Neural progenitor cell (in vitro differentiated cells): ENCODE measurements at regions not wholly inside any gene's neighbourhood (a gene's known extent, or its start where the extent isn't known, plus 50 kb on each side); places are given as distances from the start of the nearest gene placed in this dataset.

ENCODE experiments used
- CTCF ChIP-seq: fragments of 200-600 bp; sonication (generic); IDR thresholded peaks from 2 replicates; pipeline ENCODE4 v1.5.1; 2017; ENCODE audit warnings: antibody characterized with exemption, mild to moderate bottlenecking
- EZH2 ChIP-seq: fragments of 200-600 bp; sonication (generic); IDR thresholded peaks from 2 replicates; pipeline ENCODE4 v1.6.1; 2017; ENCODE audit warnings: antibody characterized with exemption, mild to moderate bottlenecking, moderate library complexity

- TF ChIP-seq CTCF: no peak
- TF ChIP-seq EZH2: no peak
These were observed 132.9 kb downstream of the FAM161A start for GRCh38 chr2:61720911-61721310.
